Left colon (tissue), 2 donors: ENCODE measurements at regions not wholly inside any gene's neighbourhood (a gene's known extent, or its start where the extent isn't known, plus 50 kb on each side); places are given as distances from the start of the nearest gene placed in this dataset.
"Not testable (repeated sequence)": the region's sequence is repeated elsewhere in the genome, so short reads cannot be mapped to it uniquely, and the experiment has no call there.

Experiments used
- ATAC-seq: fragments of 200-7000 bp; cut with Tn5 transposase; one replicate; pipeline ENCODE4 v1.9.1; 2020; ENCODE audit warnings: mild to moderate bottlenecking, moderate library complexity
- DNase-seq, 2 donors: peaks; one replicate each; pipeline ENCODE4 v3.0.0-alpha.2; 2020
- intact Hi-C, 2 donors: fragments of 100-400 bp; cut with DNase I in 1 of 2; cut with micrococcal nuclease in 1 of 2; formaldehyde crosslinking; loops; one replicate each; pipeline versions ENCODE4 v1.11.2 to v1.14.0; 2022; cut with DNase I, micrococcal nuclease
- donor health status: DM: no; HTN: no; CAD: no.
- donor health status: DM: yes; HTN: yes; CAD: no.

DNA sequence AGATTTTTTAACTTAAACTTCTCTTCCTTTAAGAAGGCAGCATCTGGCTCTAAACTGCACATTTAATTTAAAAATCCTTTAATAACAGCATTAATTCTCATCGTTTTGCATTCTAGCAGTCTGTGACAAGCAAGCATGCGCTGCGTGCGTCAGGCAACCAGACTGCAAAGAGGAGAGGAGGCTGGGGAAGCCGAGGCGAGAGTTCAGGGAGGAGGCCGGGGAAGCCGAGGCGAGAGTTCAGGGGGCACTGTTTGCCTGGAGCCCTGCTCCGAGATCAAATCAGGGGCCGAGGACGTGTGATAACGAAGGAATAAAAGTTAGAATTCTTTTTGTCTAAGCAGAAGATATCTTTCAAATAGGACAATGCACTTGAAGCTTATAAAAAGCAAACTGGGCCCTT is 435.7 kb downstream of the EFNB2 start:
- DNase-seq (peak in 1 of 2 donors; percentile 51), ATAC-seq (peak; percentile 5)
- intact Hi-C loops = no loop called here

DNA sequence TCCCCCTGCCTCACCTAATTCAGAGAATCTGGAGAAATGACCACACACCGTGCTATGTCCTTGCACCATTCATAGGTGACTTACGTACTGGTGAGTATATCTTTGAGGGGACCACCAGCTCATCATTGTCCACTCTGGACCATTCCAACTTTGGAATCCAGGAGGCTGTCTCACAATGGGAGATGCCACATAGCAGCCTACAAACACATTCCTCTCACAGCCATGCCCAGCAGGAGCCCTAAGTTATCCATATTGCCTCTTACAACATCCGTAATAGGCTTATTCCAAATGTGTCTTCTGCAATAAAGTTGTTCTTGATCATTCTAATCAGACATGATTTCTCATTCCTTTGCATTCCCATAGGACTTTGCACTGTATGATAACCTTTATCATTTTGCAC is 436.7 kb downstream of the EFNB2 start:
- intact Hi-C loops = no loop called here
- ATAC-seq (no peak), DNase-seq (no peak)

DNA sequence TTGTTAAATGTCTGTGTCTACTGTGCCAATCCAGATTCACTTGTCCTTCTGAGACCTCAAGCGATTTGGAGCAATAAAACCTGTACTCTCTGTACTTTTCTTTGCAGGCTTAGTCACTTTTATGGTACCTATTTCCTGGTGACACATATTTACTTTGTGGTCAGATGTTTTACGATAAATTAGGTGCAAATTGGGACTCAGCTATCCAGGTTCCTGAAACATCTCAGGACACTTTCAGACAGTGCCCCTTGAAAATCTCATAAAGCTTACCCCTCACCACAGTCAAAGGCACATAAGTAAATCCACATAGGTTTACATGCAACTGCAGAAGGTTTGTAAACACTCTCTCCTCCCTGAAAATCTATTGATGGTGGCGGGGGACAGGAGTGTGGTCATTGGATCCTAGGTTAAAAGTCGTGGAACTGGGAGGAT is 438.8 kb downstream of the EFNB2 start:
- peak; percentile 65 for ATAC-seq
- intact Hi-C loops = no loop called here
- DNase-seq = no peak

DNA sequence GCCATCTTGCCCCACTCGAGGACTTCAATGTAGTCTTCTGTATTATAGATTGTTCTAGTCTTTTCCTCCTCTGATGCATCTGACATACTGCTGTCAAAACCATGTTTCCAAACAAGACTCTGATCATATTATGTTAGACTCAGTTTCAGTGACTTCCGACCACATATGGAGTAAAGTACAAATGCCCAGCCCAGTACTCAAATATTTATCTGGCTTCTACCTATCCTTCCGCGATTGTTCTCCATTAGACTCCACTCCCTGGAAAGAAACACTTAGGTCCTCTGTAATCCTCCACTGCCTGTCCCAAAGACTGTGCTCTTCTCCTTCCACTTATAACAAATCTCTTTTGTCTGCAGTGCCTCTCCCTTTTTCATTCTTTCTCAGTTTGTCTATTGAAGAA is 439.5 kb downstream of the EFNB2 start:
- intact Hi-C loops = no loop called here
- ATAC-seq (peak; percentile 59), DNase-seq (no peak)

DNA sequence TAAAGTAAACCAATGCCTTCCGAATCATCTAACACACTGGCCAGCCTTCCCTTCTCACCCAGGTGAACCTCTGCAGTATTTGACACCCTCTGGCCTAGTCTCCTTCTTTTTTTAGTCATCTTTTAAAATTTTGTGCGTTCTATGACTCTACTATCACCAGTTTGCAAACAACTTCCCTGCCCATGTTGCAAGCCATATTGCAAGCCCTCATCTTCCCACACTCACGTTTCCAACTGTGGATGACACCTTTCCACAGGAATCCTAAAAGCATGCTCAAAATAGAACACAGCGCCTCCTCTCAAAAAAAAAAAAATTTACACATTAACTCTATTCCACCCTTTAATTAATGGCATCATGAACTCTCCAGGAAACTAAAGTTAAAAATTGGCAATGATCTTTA is 440.1 kb downstream of the EFNB2 start:
- no peak for ATAC-seq
- no peak for DNase-seq
- intact Hi-C loops = no loop called here

DNA sequence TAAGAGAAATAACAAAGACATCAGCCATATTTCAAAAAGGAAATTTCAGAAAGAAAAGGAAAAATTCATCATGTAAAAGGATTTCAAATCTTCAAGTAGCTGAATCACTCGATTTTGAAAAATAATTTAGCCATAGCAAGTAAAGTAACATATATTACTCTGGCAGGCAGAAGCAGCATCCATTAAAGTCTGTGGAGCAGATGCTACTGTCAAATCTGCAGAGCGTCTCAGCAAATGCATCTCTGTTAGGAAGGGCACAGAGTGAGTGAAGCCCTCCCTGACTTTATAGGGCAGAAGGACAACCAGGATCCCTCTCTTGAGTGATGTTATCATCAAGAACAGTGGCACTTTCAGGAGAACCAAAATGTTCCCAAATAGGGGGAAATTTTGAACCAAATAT is 445.5 kb downstream of the EFNB2 start:
- ATAC-seq = no peak
- intact Hi-C loops = no loop called here
- DNase-seq = no peak

DNA sequence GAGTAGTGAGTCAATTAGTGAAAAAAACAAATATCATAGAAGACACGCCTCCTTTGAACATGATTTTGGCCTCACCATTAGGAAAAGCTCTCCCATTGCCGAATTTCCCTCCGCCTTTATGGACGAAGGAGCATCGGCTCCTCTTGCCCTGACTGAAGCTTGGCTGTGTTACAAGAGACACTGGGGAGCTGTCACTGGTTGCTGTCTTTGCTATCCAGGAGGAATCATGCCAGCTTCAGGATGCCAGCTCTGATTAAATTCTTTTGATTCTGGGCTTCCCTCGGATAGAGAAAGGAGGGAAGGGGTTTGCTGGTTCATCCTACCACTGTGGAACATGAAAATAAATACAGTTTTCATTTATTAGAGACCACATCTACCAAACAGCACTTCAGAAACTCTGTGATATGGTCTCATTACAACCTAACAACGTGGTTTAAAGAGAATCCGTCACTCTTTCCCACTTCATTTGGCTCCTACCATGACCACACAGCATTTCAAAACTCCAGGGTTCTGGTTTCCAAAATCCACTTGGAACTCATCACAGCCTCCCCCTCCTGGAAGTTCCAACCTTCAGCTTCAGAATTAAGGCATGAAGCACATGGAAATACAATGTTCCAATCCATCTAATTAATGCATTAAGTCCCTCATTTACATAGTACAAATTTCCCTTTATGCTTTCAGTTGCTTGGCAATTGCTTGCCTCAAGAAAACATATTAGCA is 446.0 kb downstream of the EFNB2 start:
- DNase-seq = no peak
- intact Hi-C loops = loop anchor here in 1 of 2 donors (10.0 kb wide), 1 partner anchor 435 kb away; no protein-coding TSS in a partner anchor
- no peak for ATAC-seq

DNA sequence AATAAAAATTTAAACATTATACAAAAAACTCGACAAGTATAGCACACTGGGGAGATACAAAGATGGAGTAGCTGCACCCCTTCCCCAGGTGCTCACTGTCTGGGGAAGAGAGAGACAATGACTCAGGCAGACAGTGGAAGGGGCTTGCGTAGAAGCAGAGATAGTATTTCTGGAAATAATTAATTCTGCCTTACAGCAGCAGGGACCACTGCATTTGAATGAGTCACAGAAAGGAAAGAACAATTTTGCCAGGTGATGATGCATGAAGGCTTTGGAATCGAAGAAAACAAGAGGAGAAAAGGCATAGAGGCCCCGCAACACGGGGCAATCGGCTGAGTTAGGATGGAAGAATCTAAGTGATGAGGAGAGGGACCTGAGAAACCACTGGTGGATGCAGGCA is 447.4 kb downstream of the EFNB2 start:
- ATAC-seq (no peak), DNase-seq (no peak)
- intact Hi-C loops = loop anchor here in 1 of 2 donors (10.0 kb wide), 1 partner anchor 437 kb away; no protein-coding TSS in a partner anchor

DNA sequence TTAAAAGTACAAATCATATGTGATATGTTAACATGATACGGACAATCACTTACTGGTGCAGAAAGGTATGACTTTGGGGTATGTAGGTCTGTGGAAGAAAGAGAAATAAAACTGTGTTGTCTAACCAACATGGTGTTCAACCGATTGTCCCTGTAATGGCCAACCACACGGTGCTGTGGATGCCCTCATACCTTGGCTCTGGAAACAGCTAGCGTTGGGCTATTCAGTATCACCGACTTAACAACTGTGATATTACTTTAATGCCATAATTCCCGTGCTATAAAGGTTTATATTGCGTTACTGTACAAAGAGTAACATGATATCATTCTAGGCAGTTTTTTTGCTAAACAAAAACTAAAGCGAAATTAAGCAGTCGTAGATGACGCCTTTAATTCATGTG is 448.3 kb downstream of the EFNB2 start:
- intact Hi-C loops = loop anchor here in 1 of 2 donors (10.0 kb wide), 1 partner anchor 438 kb away; no protein-coding TSS in a partner anchor
- DNase-seq (peak; percentile 39 to 71), ATAC-seq (peak; percentile 91)

DNA sequence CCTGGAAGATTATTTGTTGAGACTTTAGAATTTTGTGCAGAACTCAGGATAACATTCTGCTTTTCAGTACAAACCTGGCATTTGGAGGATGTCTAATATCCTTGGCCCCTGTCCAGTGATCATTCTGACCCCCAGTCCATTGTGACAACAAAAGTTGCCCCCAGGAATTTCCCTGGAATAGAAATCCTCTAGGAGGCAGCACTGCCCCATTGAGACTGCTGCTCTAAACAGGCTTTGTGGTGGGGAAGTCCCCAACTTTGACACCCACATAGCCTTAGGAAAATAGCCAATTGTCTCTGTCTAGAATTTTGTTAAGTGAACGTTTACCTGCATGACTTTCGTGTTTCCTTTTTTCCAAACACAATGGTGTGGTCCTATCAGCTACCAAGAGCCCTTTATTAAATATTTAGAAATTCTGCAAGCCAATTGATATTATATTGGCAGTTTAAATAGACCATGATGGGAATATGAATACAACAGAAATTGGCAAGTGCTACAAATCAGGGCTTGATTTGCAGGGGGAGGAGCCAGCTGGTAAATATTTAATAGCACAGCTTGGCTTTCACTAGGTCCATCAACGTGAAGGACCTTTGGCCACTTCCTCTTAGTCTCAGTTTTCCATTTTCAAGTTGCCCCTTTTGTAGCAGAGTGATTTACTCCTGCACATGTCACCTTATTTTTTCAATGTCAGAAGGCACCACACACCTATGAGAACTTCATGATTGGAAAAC is 451.7 kb downstream of the EFNB2 start:
- ATAC-seq = peak; percentile 81
- peak; percentile 54 to 55 for DNase-seq
- intact Hi-C loops = loop anchor here in 1 of 2 donors (10.0 kb wide), 1 partner anchor 441 kb away; no protein-coding TSS in a partner anchor

DNA sequence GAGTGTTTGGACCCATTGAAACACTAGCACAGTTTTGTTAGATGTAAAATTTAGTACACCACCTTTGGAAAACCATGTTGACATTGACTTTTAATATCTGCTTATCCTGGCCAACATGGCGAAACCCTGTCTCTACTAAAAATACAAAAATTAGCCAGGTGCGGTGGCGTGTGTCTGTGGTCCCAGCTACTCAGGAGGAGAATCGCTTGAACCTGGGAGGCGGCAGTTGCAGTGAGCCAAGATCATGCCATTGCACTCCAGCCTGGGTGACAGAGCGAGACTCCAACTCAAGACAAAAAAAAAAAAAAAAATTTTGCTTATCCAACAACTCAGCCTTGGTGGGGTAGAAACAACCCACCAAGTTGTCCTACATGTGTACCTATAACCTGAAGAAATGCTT is 454.2 kb downstream of the EFNB2 start:
- DNase-seq, ATAC-seq: not testable (repeated sequence)
- intact Hi-C loops = loop anchor here in 1 of 2 donors (10.0 kb wide), 1 partner anchor 444 kb away; no protein-coding TSS in a partner anchor

DNA sequence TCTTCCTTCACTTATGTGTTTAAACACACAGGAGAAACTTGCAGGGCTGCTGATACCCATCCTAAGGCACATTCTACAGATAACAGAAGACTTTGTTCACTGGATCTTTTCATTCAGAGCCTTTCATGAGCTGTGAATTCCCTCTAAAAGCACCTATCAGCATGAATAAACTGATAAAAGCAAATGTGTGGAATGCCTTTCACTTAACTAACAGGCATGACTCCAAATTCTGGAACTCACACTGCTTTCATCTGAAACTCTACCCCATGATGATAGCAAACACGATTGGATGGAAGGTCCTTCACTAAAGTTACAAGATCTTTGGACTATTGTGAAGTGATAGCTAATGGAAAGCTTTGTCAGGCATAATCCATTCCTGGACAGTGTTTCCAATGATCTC is 457.3 kb downstream of the EFNB2 start:
- ATAC-seq (no peak), DNase-seq (no peak)
- intact Hi-C loops = no loop called here

DNA sequence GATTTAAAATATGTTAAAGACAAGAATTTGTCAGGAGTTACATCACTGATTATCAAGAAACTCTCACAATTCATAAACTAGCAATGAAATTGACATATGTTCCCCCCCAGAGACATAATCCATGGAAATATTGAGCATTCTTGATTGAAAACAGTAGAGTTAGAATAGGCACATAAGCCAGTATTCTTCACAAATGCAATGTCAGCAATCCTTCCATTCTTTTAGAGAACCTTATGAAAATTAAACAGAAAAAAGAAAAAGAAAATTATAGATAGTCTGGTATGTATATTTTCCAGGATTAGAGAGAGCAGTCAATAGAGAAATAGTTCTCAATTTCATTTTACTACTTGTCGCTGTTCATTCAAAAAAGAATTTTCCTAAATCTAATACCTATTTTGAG is 458.4 kb downstream of the EFNB2 start:
- intact Hi-C loops = no loop called here
- DNase-seq = no peak
- no peak for ATAC-seq

DNA sequence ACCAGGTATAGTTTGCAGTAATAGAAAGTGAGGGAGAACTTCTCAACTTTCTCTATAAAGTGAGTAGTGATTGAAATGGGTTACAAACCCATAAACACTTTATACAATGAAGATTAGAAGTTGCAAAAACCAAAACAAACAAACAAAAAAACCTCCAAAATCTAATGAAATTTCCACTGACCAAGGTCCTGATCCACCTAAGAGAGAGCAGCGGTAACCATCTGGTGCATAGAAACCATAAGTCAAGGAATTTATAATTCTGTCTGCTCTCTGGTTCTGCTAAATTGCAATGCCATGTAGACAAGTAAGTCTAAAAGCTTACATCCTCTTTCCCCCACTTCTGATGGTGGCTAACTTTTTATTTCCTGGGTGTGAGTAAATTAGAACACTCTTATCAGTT is 463.4 kb downstream of the EFNB2 start:
- DNase-seq = no peak
- intact Hi-C loops = no loop called here
- peak; percentile 49 for ATAC-seq

DNA sequence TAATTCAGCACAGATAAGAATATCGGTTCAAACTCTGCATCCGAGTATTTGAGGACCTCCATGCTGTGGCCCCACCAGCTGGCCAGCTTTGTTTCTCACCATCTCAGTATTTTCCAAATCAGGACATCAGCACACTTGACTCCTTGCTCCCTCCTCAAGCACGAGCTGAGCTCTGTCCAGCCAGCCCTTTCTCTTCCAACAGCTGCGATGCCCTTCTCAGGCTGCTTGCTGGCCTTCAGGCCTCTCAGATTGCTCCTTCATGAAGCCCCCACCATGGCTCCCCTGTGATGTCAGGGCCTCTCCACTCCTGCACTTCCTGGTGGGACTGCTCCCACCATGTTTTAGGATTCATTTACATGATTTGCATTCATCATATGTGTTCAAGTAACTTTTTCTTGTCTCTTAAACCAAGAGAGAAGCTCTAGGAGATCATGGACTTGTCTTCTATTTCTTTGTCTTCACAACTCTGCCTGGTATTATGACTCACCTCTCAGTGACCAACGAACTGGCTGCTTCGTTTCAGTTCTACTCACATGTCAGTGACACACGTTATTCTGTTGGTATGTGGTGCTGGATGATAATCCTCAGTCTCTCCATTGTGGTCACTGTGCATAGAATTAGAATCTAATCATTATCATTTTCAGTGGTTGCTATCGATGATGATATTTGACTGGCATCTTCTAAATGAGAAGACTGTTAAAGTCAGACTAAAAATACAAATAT is 471.7 kb downstream of the EFNB2 start:
- intact Hi-C loops = no loop called here
- ATAC-seq = no peak
- DNase-seq = no peak

DNA sequence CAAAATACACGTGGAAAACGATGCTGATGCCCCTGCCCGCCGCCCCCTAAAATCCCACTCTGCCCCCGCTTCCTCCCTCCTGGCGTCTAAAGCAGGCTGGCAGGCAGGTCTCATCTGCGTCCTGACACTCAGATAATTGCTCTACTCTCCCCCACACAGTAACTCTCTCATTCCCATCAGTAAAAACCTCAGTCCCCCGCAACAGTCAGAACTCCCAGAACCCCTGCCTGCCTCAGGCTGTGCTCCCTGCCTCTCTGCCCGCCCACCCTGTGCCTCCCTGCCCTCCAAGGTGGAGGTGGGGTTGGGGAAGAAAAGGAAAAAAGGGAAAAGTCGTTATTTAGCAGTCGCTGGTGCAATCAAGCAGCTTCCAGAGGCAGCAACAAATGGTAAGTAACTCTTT is 473.7 kb downstream of the EFNB2 start:
- ATAC-seq (no peak), DNase-seq (no peak)
- intact Hi-C loops = no loop called here

DNA sequence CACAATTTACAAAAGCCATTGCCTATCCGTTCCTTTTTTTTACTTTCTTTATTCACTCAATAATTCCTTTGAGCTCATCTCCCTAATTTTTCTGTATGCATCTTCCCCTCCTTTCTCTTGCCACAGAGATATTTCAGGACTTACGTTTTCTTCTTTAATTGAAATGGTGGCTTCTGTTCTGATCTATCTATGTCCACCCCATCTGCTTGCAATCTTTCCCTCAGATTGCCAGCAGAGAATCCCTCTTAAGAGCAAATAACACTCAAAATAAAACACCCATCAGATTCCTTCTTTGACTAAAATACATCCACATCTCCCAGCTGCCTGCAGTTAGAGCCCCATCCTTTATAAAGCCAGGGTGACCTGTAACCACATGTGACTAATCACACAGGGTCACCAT is 478.6 kb downstream of the EFNB2 start:
- ATAC-seq (no peak), DNase-seq (no peak)
- intact Hi-C loops = no loop called here

DNA sequence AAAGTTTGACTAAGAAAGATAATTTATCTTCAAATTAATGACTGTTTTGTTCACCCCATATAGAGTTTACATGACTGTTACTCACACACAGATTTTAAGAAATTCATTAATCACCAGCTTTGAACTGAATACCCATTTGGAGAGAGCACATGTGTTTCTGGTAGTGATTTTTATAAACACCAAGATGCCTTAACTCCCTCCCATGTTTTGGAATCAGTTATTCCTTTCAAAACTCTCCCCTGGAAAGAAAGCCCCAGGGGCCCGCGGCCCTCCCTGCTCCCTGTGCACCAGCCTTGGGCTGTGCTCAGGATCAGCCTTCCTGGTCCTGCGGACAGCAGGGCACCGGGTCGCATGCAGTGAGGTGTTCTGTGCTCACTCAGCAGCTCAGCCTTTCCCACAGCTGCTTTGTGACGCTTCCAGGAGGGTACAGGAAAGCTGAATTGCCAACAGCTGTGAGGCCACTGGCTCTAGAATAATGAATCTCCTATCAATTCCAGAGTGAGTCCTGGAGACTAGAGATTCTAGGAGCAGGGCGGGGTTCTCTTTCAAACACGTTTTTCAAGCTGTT is 483.2 kb downstream of the EFNB2 start:
- DNase-seq = no peak
- ATAC-seq = no peak
- intact Hi-C loops = no loop called here

DNA sequence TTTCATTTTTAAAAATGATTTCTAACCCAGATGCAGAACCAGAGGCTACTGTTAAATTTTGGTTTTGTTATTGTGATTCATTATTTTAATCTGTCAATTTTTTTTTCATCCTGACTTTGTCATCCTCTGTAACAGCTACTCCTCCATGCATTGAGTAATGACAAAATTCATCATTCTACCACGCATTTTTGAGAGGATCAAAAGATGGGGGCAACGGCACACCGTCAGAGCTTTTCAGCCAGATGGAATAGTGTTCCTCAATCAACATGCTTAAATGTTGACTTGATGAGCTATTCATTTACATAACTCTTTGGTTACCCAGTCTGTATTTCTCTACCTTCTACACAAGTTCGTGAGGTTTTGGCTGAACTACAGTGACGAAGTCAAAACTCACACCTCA is 486.3 kb downstream of the EFNB2 start:
- DNase-seq (no peak), ATAC-seq (no peak)
- intact Hi-C loops = no loop called here
